Fibroblast of mammary gland (primary cell): ENCODE measurements at regions not wholly inside any gene's neighbourhood (a gene's known extent, or its start where the extent isn't known, plus 50 kb on each side); places are given as distances from the start of the nearest gene placed in this dataset.
"Not testable (repeated sequence)": the region's sequence is repeated elsewhere in the genome, so short reads cannot be mapped to it uniquely, and the experiment has no call there.

Experiments used
- DNase-seq: peaks from one replicate; pipeline ENCODE4 v3.0.0-alpha.2; 2010; ENCODE audit warnings: low read depth
- H3K4me3 ChIP-seq: 2 replicates; pipeline ENCODE4 v1.5.1; 2011; ENCODE audit warnings: low read depth, mild to moderate bottlenecking, low read length, moderate library complexity; ENCODE audit not compliant: control insufficient read depth
- CTCF ChIP-seq: conservative IDR thresholded peaks from 2 replicates; pipeline ENCODE4 v1.5.1; 2011; ENCODE audit warnings: low read depth, low read length, inconsistent platforms; ENCODE audit not compliant: control insufficient read depth, insufficient read depth

GRCh38 chr6:82484737-82485626 is 121.4 kb downstream of the TPBG start:
- no peak for DNase-seq
- no peak for TF ChIP-seq CTCF

GRCh38 chr6:82487895-82488294 is 124.3 kb downstream of the TPBG start:
- no peak for DNase-seq
- H3K4me3 ChIP-seq: no peak overlapping the region
- no peak for TF ChIP-seq CTCF

More at GRCh38 chr6:82484737-82485626, 121.4 kb downstream of the TPBG start:
- no peak overlapping the region for H3K4me3 ChIP-seq

GRCh38 chr6:82488403-82488802 is 124.8 kb downstream of the TPBG start:
- no peak for TF ChIP-seq CTCF

GRCh38 chr6:82492134-82492533 is 128.5 kb downstream of the TPBG start:
- DNase-seq: no peak
- no peak for TF ChIP-seq CTCF
- no peak overlapping the region for H3K4me3 ChIP-seq

More at GRCh38 chr6:82488403-82488802, 124.8 kb downstream of the TPBG start:
- DNase-seq: no peak
- H3K4me3 ChIP-seq: no peak overlapping the region

- DNase-seq: no peak
Measured at GRCh38 chr6:82493467-82493866, 129.8 kb downstream of the TPBG start.

GRCh38 chr6:82494367-82494766 is 130.8 kb downstream of the TPBG start:
- H3K4me3 ChIP-seq: no peak overlapping the region
- TF ChIP-seq CTCF: no peak
- DNase-seq: no peak

More at GRCh38 chr6:82493467-82493866, 129.8 kb downstream of the TPBG start:
- no peak overlapping the region for H3K4me3 ChIP-seq
- no peak for TF ChIP-seq CTCF

GRCh38 chr6:82501901-82502300 is 138.3 kb downstream of the TPBG start:
- not testable (repeated sequence) for H3K4me3 ChIP-seq, DNase-seq
